SK-N-SH (cell line): ENCODE measurements at regions not wholly inside any gene's neighbourhood (a gene's known extent, or its start where the extent isn't known, plus 50 kb on each side); places are given as distances from the start of the nearest gene placed in this dataset.

Experiments
- CTCF ChIA-PET: fragments of 300-600, 350-600 bp; formaldehyde crosslinking; extraction: SDS; loops from one replicate; lab custom pipeline; 2021; lab: Yijun Ruan, JAX
- POLR2A ChIA-PET: fragments of 350-600 bp; sonication (Branson Sonifier 250); formaldehyde crosslinking; extraction: SDS; loops from one replicate; lab custom pipeline; 2020; ENCODE audit warnings: antibody characterized with exemption, inconsistent platforms; lab: Yijun Ruan, JAX
- DNase-seq: peaks from one replicate; pipeline ENCODE4 v3.0.0; 2012
- H2AFZ ChIP-seq: fragments of 200-600 bp; sonication (generic); 2 replicates; pipeline ENCODE4 v1.8.1; 2016; ENCODE audit warnings: antibody characterized with exemption, mild to moderate bottlenecking, low read depth
- H3F3A ChIP-seq: fragments of 200-600 bp; sonication (generic); replicated peaks from 2 replicates; pipeline ENCODE3; 2016; ENCODE audit warnings: antibody characterized with exemption, mild to moderate bottlenecking; ENCODE audit not compliant: insufficient read depth
- H3K27ac ChIP-seq, 2 experiments: fragments of 200-500 bp in 1 of 2; fragments of 200-600 bp in 1 of 2; sonication (Bioruptor generic) in 1 of 2; sonication (generic), shearing (Covaris generic) in 1 of 2; 2 replicates each; pipeline versions ENCODE4 v1.5.1 to v1.6.1; 2014 to 2016; ENCODE audit warnings: low read depth in 2 of 2, inconsistent platforms in 1 of 2, low read length in 1 of 2, mild to moderate bottlenecking in 1 of 2, mixed read lengths in 1 of 2
- H3K27me3 ChIP-seq: fragments of 200-600 bp; sonication (generic), shearing (Covaris generic); 2 replicates; pipeline ENCODE4 v1.6.1; 2016; ENCODE audit warnings: mixed run types; ENCODE audit not compliant: insufficient read depth
- H3K36me3 ChIP-seq, 2 experiments: fragments of 200-500 bp in 1 of 2; fragments of 200-600 bp in 1 of 2; sonication (Bioruptor generic) in 1 of 2; sonication (generic) in 1 of 2; replicated peaks in 1 of 2; 2 replicates each; pipeline versions ENCODE3 to v1.5.1; 2014 to 2016; ENCODE audit warnings: low read length in 1 of 2, mild to moderate bottlenecking in 1 of 2; ENCODE audit not compliant: insufficient read depth in 2 of 2, control insufficient read depth in 1 of 2
- H3K4me1 ChIP-seq, 2 experiments: fragments of 200-500 bp in 1 of 2; fragments of 200-600 bp in 1 of 2; sonication (Bioruptor generic) in 1 of 2; sonication (generic), shearing (Covaris generic) in 1 of 2; 2 replicates each; pipeline versions ENCODE4 v1.5.1 to v1.6.1; 2014 to 2016; ENCODE audit warnings: low read depth in 1 of 2, low read length in 1 of 2, mixed run types in 1 of 2; ENCODE audit not compliant: insufficient read depth in 2 of 2, control insufficient read depth in 1 of 2
- H3K4me2 ChIP-seq: fragments of 200-600 bp; sonication (generic), shearing (Covaris generic); 2 replicates; pipeline ENCODE4 v1.6.1; 2017; ENCODE audit warnings: mixed run types
- H3K4me3 ChIP-seq, 2 experiments: fragments of 200-500 bp in 1 of 2; fragments of 200-600 bp in 1 of 2; sonication (Bioruptor generic) in 1 of 2; sonication (generic), shearing (Covaris generic) in 1 of 2; 2 replicates each; pipeline versions ENCODE4 v1.5.1 to v1.8.1; 2014 to 2016; ENCODE audit warnings: low read depth in 2 of 2, inconsistent platforms in 1 of 2, low read length in 1 of 2, mild to moderate bottlenecking in 1 of 2, mixed read lengths in 1 of 2, moderate library complexity in 1 of 2
- H3K79me2 ChIP-seq: fragments of 200-600 bp; sonication (generic); 2 replicates; pipeline ENCODE4 v1.8.1; 2017; ENCODE audit warnings: mild to moderate bottlenecking; ENCODE audit not compliant: insufficient read depth
- H3K9ac ChIP-seq: fragments of 200-600 bp; sonication (generic); 2 replicates; pipeline ENCODE4 v1.6.1; 2017; ENCODE audit warnings: mixed run types
- H3K9me2 ChIP-seq: fragments of 200-600 bp; sonication (generic); 2 replicates; pipeline ENCODE4 v1.6.1; 2017; ENCODE audit warnings: mixed run types
- H3K9me3 ChIP-seq: fragments of 200-600 bp; sonication (generic); 2 replicates; pipeline ENCODE4 v1.6.1; 2017; ENCODE audit warnings: mixed run types, mild to moderate bottlenecking, moderate library complexity
- H4K20me1 ChIP-seq: fragments of 200-600 bp; sonication (generic); 2 replicates; pipeline ENCODE4 v1.6.1; 2017; ENCODE audit warnings: mild to moderate bottlenecking, mixed run types; ENCODE audit not compliant: insufficient read depth
- CTCF ChIP-seq: fragments of 200-600 bp; sonication (generic); IDR thresholded peaks from 2 replicates; pipeline ENCODE4 v1.6.1; 2017; ENCODE audit warnings: antibody characterized with exemption, mild to moderate bottlenecking, moderate library complexity
- FOXJ3 ChIP-seq: sonication (generic); formaldehyde crosslinking; IDR thresholded peaks from 2 replicates; pipeline ENCODE4 v1.5.1; 2020; ENCODE audit warnings: mild to moderate bottlenecking, missing genetic modification reagents
- NRF1 ChIP-seq: IDR thresholded peaks from 2 replicates; pipeline ENCODE4 v1.6.1; 2012; ENCODE audit warnings: low read depth, mild to moderate bottlenecking, low read length
- RFX5 ChIP-seq: IDR thresholded peaks from 2 replicates; pipeline ENCODE4 v1.6.1; 2012; ENCODE audit warnings: mild to moderate bottlenecking, improper control_type of control experiment, low read length
- RXRA ChIP-seq: IDR thresholded peaks from 2 replicates; pipeline ENCODE4 v1.4.0; 2012; ENCODE audit warnings: low read depth, mild to moderate bottlenecking, borderline replicate concordance
- SIN3A ChIP-seq: IDR thresholded peaks from 2 replicates; pipeline ENCODE4 v1.6.1; 2012; ENCODE audit warnings: low read depth, mild to moderate bottlenecking, low read length, moderate library complexity, borderline replicate concordance
- WGBS: methylation state at CpG from one replicate; pipeline ENCODE4 v1.1.6; 2017; ENCODE audit warnings: low lambda C conversion rate; 5-methylcytosine and 5-hydroxymethylcytosine counted together

DNA sequence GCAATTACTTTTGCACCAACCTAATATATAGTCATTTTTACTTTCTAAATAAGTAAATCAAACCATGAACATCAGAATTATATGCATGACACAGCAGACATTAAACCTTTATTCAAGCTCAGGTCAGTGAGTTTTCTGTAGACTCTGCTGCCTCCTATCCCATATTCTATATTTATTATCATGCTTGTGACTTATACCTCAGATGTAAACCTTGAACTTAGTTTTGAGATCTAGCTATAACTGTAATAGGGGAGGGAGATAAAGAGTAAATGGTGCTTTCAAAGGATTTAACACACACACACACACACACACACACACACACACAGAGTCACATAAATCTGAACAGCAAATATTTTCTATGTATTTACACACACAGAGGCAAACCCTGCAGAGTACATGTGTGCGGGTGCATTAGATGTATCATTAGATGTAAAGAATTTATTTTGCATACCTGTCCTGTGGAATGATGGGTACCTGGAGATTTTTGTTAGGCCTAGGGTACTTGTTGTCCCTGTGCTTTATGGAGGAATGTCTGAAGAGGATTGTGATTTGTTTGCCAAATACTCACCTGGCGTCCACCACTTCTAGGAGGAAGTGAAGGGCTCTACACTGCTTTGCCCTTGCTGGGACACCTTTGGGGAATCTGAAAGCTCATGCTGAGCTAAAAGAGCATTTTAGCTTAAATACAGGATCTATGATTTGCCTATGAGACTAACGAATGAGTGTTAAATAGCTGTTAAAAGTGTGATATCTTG lies 521.9 kb downstream of the KLF5 start:
- H3K36me3 ChIP-seq = no peaks in the 10 kb centered on the region
- POLR2A ChIA-PET = no interaction called here
- H3K9me3 ChIP-seq = no peaks in the 10 kb centered on the region
- no peaks in the 10 kb centered on the region for H4K20me1 ChIP-seq
- no peak for DNase-seq
- no peaks in the 10 kb centered on the region for H3K79me2 ChIP-seq
- CTCF ChIA-PET = no interaction called here
- no peak overlapping the region for H3K4me2 ChIP-seq
- H3F3A ChIP-seq = no peaks in the 10 kb centered on the region
- TF ChIP-seq CTCF = no peak
- H3K4me1 ChIP-seq = no peaks in the 10 kb centered on the region
- no peaks in the 10 kb centered on the region for H3K27me3 ChIP-seq
- no peak overlapping the region for H3K9ac ChIP-seq
- H3K9me2 ChIP-seq = no peaks in the 10 kb centered on the region
- no peak overlapping the region for H3K4me3 ChIP-seq
- 40% methylated on average over 3 of the region's 3 CpGs for WGBS
- H3K27ac ChIP-seq = no peak overlapping the region
- no peak overlapping the region for H2AFZ ChIP-seq

DNA sequence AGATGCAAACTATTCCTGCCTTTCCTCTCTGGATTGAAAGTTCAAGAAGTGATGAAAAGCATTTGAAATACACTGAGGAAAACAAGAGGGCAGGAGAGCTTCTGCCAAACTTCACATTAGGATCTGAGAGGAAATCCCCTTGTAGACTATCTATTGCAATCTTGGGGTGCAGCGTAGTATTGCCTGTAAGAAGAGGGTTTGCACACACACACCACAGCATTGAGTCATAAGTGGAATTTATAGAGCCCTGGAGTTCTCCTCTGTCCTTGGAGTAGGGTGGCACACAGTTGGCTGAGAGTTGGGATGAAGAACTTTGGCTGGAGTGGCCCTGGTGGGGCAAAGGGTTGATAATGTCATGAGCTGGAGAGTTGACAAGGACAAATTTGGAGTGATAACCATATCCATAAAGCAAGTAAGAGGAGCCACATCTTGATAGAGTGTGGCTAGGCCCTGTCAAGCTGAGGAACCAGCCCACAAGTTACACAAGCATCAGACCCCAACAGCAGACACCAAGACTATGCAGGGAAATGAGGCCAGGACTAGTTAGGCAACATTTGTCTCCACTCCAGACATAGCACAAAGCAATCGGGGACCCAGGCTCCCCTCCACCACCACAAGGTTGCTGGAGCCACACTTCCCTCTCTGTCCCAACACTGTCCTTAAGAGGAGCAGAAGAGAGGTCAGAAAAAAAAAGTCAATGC lies 520.9 kb downstream of the KLF5 start:
- no peak for TF ChIP-seq RFX5
- TF ChIP-seq FOXJ3 (CRISPR knock-in tag) = no peak
- TF ChIP-seq RXRA = no peak
- no peak for TF ChIP-seq SIN3A

DNA sequence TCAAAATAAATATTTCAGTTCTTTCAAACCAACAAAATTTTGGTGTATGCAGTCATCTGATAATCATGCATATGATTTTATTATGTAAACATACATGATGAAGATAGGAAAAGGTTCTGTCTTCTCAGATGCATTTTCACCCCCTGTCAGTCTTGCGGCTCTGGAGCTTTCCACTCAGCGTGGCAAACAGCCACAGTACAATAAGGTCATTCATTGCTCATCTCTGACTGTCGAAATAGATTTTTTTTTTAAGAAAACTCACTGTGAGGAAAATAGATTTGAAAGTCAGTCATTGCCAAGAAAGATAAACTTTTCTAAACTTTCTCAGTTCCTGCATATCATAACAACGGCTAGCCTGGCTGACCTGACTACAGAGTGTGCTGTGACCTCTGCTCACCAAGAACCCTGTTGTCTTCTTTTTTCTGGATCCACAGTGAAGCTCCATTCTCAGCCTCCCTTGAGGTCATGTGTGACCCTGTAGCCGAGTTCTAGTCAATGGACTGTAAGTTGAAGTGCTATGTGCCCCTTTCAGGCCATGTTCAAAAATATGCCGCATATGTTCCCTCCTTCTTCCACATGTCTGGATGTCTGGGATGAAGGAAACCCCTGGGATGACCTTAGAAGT lies 519.6 kb downstream of the KLF5 start:
- CTCF ChIA-PET = no interaction called here
- Histone ChIP-seq H3K36me3 (no peaks in the 10 kb centered on the region), H2AFZ (no peak overlapping the region), H4K20me1 (no peaks in the 10 kb centered on the region), H3K4me2 (no peak overlapping the region), H3K27ac (no peak overlapping the region), H3F3A (no peaks in the 10 kb centered on the region), H3K4me3 (no peak overlapping the region), H3K79me2 (no peaks in the 10 kb centered on the region), H3K9me2 (no peaks in the 10 kb centered on the region), H3K9ac (no peak overlapping the region), H3K27me3 (no peaks in the 10 kb centered on the region), H3K9me3 (no peaks in the 10 kb centered on the region), H3K4me1 (no peaks in the 10 kb centered on the region)
- no peak for TF ChIP-seq NRF1
- DNase-seq = no peak
- POLR2A ChIA-PET = no interaction called here
- 50% methylated on average over 6 of the region's 6 CpGs for WGBS

More for the DNA sequence above, 520.9 kb downstream of the KLF5 start:
- H3K4me3 ChIP-seq = no peak overlapping the region
- WGBS = 60% methylated on average over 2 of the region's 2 CpGs
- H3K9me3 ChIP-seq = no peaks in the 10 kb centered on the region
- H2AFZ ChIP-seq = no peak overlapping the region
- H3F3A ChIP-seq = no peaks in the 10 kb centered on the region
- no peak for DNase-seq
- H3K79me2 ChIP-seq = no peaks in the 10 kb centered on the region
- no peak overlapping the region for H3K27ac ChIP-seq
- H3K9ac ChIP-seq = no peak overlapping the region
- no peaks in the 10 kb centered on the region for H3K36me3 ChIP-seq
- no peaks in the 10 kb centered on the region for H3K4me1 ChIP-seq
- H3K9me2 ChIP-seq = no peaks in the 10 kb centered on the region
- no peak overlapping the region for H3K4me2 ChIP-seq
- ChIA-PET CTCF (no interaction called here), POLR2A (no interaction called here)
- H3K27me3 ChIP-seq = no peaks in the 10 kb centered on the region
- H4K20me1 ChIP-seq = no peaks in the 10 kb centered on the region
